HG02885 (cell line): ENCODE measurements at regions not wholly inside any gene's neighbourhood (a gene's known extent, or its start where the extent isn't known, plus 50 kb on each side); places are given as distances from the start of the nearest gene placed in this dataset.

Experiments used
- ATAC-seq: cut with Tn5 transposase; IDR thresholded peaks from one replicate; pipeline ENCODE4 v1.9.1; 2021; ENCODE audit warnings: mild to moderate bottlenecking; ENCODE audit not compliant: unreplicated experiment, poor library complexity

DNA sequence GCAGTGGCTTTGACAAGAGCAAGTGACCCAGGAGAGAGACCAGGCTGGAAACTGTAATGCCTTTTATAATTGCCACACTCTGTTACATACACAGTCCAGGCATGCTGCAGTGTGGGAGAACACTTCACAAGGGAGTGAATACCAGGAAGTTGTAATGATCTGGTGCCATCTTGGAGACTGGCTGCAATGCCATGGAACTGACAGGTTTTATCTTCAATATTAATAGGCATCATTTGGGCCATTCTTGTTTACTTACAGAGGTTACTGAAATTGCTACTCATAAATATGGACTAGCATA lies 274.3 kb downstream of the AUH start:
- ATAC-seq: no peak

DNA sequence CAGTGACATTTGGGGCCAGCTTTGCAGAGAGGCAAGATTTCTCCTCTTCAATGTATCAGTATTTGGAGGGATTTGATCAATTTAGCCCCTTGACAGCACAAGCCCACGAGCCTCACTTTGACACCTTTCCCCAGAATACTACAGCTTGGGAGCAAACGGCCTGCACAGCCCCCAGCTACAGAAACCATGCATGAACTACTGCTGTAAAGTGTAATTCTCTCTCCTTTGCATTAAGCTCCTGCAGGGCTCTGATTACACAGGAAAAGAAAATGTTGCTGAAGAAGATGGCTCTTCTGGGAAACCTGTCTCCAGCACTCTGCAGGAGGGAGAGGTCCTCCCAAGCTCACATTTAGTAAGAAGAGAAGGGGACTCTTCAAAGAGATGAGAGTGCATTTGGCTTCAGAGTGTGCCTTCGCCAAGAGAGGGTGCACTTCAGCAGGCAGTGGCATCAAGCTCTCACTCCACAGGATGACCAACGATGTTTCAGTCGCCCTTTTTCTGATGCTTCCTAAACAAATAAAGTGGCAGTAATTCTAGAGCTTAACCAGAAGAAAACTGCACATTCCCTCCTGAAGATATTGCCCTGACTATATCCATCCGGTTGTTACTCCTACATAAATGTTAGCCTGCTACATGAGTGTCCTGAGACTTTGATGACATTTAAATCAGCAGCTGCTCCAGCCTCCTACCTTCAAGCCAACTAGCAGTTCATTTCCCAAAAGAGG lies 272.2 kb downstream of the AUH start:
- no peak for ATAC-seq

DNA sequence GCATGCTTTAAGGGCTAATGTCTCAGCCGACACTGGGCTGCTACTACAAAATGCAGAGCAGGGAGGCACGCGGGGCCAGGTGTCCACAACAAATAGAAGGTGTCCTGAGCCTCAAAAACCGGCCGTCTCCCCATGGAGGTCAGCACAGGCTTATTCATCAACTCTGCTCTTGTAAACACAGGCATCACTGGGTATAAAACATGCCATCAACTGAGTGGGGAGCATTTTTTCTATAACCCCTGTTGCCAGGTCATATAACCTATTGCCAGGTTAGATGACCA lies 271.6 kb downstream of the AUH start:
- ATAC-seq: no peak

DNA sequence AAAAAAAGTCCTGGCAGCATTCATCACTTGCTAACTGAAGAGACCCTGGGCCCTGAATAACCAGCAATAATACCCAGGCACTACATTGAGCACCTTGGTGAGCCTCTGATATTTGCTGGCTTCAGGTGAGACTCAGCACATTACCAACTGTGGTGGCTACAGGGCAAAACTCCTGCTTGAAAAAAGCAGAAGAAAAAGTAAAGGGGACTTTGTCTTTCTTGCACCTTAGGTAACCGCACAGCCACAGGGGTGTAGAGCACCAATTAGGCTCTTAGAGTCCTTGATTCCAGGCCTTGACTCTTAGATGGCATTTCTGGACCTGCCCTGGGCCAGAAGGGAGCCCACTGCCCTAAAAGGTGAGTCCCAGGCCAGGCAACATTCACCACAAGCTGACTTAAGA lies 269.5 kb downstream of the AUH start:
- ATAC-seq: no peak

DNA sequence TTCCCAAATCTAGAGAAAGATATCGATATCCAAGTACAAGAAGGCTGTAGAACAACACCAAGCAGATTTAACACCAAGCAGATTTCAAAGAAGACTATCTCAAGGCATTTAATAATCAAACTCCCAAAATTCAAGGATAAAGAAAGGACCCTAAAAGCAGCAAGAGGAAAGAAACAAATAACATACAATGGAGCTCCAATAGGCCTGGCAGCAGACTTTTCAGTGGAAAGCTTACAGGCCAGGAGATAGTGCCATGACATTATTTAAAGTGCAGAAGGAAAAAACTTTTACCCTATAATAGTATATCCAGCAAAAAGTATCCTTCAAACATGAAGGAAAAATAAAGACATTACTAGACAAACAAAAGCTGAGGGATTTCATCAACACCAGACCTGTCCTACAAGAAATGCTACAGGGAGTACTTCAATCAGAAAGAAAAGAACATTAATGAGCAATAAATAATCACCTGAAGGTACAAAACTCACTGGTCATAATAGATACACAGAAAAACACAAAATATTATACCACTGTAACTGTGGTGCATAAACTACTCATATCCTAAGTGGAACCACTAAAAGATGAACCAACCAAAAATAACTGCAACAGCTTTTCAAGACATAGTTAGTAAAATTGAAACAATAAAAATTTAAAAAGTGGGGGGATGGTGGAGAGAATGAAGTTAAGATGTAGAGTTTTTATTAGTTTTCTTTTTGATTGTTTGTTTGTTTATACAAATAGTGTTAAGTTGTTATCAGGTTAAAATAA lies 267.2 kb downstream of the AUH start:
- no peak for ATAC-seq

GRCh38 chr9:91098203-91098850 lies 263.4 kb downstream of the AUH start:
- no peak for ATAC-seq

DNA sequence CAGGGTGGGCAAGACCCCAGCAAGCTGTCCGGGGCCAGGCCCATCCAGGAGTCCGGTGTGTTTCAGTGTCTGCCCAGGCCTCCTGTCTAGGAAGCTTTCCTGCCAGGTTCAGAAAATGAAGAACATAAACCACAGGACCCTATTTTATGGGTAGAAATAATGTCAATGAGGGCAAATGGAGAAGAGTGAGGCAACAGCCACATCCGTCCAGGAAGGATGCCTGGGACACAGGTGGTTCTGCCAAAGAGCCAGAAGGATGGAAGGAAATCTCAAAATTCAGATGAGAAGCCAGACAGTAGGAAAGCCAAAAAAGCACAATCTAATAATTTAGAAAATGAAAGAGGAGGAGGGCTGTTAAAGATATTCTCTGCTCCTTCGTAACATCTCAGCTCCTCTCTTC lies 262.3 kb downstream of the AUH start:
- ATAC-seq: no peak

DNA sequence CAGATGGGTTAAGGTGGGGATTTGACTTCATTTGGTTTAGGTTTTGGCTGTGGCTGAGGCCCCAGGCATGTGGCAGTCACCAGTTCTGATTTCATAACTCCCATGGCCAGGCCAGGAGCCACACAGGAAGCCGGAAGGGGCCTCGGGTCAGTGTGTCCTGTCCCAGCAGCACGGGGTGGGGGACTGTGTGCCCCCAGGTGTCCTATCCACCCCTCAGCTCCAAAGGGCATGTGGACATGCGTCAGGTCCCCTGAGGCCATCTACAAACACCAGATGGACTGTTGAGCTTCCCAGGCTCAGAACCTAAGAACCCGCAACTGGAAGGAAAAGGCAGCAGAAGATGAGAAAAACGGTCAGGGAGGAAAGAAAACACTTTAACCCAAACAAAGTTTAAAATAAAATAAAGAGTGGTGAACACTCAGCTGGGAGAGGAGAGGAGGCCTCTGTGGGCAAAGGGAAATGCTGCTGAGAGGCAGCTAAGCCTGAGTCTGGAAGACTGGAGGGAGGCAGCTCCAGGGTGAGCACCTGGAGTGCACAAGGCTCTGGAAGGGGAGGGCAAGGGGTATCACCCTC lies 260.8 kb downstream of the AUH start:
- ATAC-seq: no peak

DNA sequence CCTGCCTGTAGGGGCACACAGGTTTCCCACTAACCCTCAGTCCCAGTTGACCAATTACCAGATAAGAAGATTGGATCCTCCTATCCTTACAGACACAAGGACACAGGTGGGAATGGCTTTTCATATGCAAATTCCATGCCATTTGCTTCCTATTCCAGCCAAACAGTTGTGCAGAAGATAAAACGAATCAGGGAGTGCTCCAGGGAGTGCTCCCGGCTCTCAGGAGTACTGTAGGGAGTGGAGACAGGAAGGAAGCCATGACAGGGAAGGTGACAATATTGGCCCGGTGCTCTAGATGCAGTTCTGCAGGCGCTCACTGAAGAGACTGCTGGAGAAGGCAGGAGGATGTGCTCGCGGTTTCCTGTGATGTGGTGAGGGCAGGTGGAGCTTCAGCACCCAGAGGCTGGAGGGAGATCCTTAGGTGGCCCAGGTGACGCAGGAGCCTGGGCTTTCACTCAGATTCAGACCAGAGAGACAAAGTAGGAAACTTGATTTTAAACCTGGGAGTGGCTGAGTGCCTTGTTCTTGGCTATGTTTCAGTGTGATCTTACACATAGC lies 260.0 kb downstream of the AUH start:
- no peak for ATAC-seq

- ATAC-seq: no peak
Measured at GRCh38 chr9:91102269-91102668, 259.4 kb downstream of the AUH start.

GRCh38 chr9:91103931-91104330 lies 257.8 kb downstream of the AUH start:
- ATAC-seq: no peak

GRCh38 chr9:91106415-91107081 lies 255.2 kb downstream of the AUH start:
- no peak for ATAC-seq

GRCh38 chr9:91111226-91111625 lies 250.5 kb downstream of the AUH start:
- ATAC-seq: no peak

DNA sequence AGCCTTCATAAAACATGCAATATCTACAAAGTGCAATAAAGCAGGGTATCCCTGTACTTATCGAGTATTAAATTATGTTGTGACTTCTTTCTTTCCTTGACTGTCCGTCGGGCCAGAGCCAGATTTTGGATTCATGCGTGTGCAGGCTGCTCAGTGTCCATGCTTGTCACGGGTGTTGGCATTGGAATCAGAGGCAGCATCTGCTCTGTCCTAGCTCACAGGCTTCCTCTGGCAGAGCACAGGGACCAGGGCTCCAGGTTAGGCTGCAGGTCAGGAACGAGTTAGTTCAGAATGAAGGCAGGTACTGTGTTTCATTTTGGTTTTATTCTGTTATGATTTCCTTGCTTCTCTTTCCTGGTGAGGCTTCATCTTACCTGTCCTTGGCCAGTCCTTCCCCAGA lies 249.8 kb downstream of the AUH start:
- ATAC-seq: no peak

GRCh38 chr9:91113016-91113415 lies 248.7 kb downstream of the AUH start:
- ATAC-seq: no peak

DNA sequence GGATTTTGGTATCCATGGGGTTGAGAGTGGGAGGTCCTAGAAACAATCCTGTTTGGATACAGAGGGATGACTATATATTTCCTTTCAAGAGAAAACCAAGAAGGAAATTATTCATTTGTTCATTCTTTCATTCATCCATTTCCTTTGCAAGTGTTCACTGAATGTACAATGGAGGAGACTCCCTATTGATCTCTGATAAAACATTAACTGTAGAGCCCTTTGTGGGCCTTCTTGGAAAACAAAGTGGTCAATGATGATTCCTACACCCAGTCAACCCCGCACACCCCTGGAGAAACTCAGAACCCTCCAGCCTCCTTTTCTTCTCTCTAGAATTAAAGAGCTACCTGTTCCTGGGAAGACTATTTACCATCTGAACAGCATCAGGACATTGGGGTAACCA lies 247.3 kb downstream of the AUH start:
- no peak for ATAC-seq

- ATAC-seq: no peak
Measured at GRCh38 chr9:91116211-91116610, 245.5 kb downstream of the AUH start.

- ATAC-seq: no peak
Measured at GRCh38 chr9:91116711-91117110, 245.0 kb downstream of the AUH start.

DNA sequence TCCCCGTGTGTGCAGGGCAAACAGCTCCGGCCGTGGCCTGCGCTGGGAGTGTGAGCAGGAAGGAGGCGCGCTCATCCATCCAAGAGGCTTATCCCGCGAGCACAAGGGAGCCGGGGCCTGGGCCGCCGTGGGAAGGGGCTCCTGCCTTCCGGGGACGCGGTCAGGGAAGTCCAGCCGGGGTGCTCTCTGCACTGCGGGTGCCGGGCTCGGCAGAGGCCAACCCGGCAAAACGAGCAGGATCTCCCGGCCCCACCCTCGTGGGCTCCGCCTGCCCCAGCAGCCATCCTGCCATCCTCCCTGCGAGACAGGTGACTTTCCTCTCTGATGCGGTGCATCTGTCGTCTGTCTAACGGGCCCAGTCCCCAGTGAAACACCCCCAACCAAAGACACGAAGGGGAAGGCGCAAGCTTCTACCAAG lies 244.2 kb downstream of the AUH start:
- ATAC-seq: no peak

- ATAC-seq: no peak
Measured at GRCh38 chr9:91117959-91118703, 243.6 kb downstream of the AUH start.
